Thymus (tissue), 11 donors: ENCODE measurements at regions not wholly inside any gene's neighbourhood (a gene's known extent, or its start where the extent isn't known, plus 50 kb on each side); places are given as distances from the start of the nearest gene placed in this dataset.

ENCODE experiments used
- DNase-seq, 9 donors: peaks; one replicate each; pipeline ENCODE4 v3.0.0-alpha.2; 2013; ENCODE audit warnings: low spot score in 9 of 9, low read depth in 6 of 9, missing footprints in 1 of 9
- H3K27ac ChIP-seq, 2 donors: one replicate each; pipeline ENCODE4 v1.5.1; 2013; ENCODE audit warnings: control low read depth in 1 of 2, low read depth in 1 of 2, low read length in 1 of 2, mild to moderate bottlenecking in 1 of 2, moderate library complexity in 1 of 2
- H3K27me3 ChIP-seq, 2 donors: one replicate each; pipeline ENCODE4 v1.5.1; 2013; ENCODE audit warnings: low read length in 1 of 2; ENCODE audit not compliant: control insufficient read depth in 2 of 2, insufficient read depth in 1 of 2
- H3K36me3 ChIP-seq, 2 donors: one replicate each; pipeline ENCODE4 v1.5.1; 2013; ENCODE audit warnings: low read length in 1 of 2, mild to moderate bottlenecking in 1 of 2, moderate library complexity in 1 of 2; ENCODE audit not compliant: control insufficient read depth in 2 of 2, insufficient read depth in 2 of 2
- H3K4me1 ChIP-seq, 2 donors: one replicate each; pipeline ENCODE4 v1.5.1; 2013; ENCODE audit warnings: low read length in 2 of 2; ENCODE audit not compliant: control insufficient read depth in 2 of 2, insufficient read depth in 2 of 2
- H3K4me3 ChIP-seq, 2 donors: one replicate each; pipeline ENCODE4 v1.5.1; 2013; ENCODE audit warnings: low read length in 2 of 2, control low read depth in 1 of 2, mild to moderate bottlenecking in 1 of 2
- H3K9me3 ChIP-seq, 2 donors: one replicate each; pipeline ENCODE4 v1.5.1; 2013; ENCODE audit warnings: low read length in 1 of 2, mild to moderate bottlenecking in 1 of 2; ENCODE audit not compliant: control insufficient read depth in 2 of 2, insufficient read depth in 1 of 2
- WGBS: extraction: QIAGEN DNeasy Blood & Tissue Kit; methylation state at CpG from one replicate; pipeline ENCODE4 v1.1.7; 2013; 5-methylcytosine and 5-hydroxymethylcytosine counted together
- donor health status: healthy.

- Histone ChIP-seq H3K36me3 (no peaks in the 10 kb centered on the region), H3K4me1 (no peaks in the 10 kb centered on the region), H3K9me3 (no peaks in the 10 kb centered on the region), H3K27ac (no peak overlapping the region), H3K4me3 (no peak overlapping the region), H3K27me3 (peaks cover 0 to 2% of the 10 kb centered on the region in 2 donors)
- DNase-seq: no peak
These were observed 349.5 kb upstream of the NFE2L3 start for GRCh38 chr7:25802473-25802872.

- no peak for DNase-seq
- 89% methylated on average over 11 of the region's 11 CpGs for WGBS
- H3K4me1 ChIP-seq: no peaks in the 10 kb centered on the region
- H3K27me3 ChIP-seq: peaks cover 0 to 2% of the 10 kb centered on the region in 2 donors
- no peak overlapping the region for H3K4me3 ChIP-seq
- no peaks in the 10 kb centered on the region for H3K9me3 ChIP-seq
- H3K36me3 ChIP-seq: no peaks in the 10 kb centered on the region
- no peak overlapping the region for H3K27ac ChIP-seq
These were observed 348.7 kb upstream of the NFE2L3 start for GRCh38 chr7:25803117-25803887.

GRCh38 chr7:25804154-25804553, 347.8 kb upstream of the NFE2L3 start:
- H3K4me1 ChIP-seq: no peaks in the 10 kb centered on the region
- no peak overlapping the region for H3K27ac ChIP-seq
- 93% methylated on average over 4 of the region's 4 CpGs for WGBS
- no peak for DNase-seq
- no peak overlapping the region for H3K4me3 ChIP-seq
- no peaks in the 10 kb centered on the region for H3K36me3 ChIP-seq
- H3K27me3 ChIP-seq: peaks cover 0 to 2% of the 10 kb centered on the region in 2 donors
- no peaks in the 10 kb centered on the region for H3K9me3 ChIP-seq

GRCh38 chr7:25805027-25805687, 346.8 kb upstream of the NFE2L3 start:
- Histone ChIP-seq H3K4me1 (no peaks in the 10 kb centered on the region), H3K27ac (no peak overlapping the region), H3K27me3 (peaks cover 0 to 2% of the 10 kb centered on the region in 2 donors), H3K36me3 (no peaks in the 10 kb centered on the region), H3K4me3 (no peak overlapping the region), H3K9me3 (no peaks in the 10 kb centered on the region)
- WGBS: 94% methylated on average over 4 of the region's 4 CpGs
- DNase-seq: no peak

GRCh38 chr7:25807086-25807611, 344.8 kb upstream of the NFE2L3 start:
- Histone ChIP-seq H3K27me3 (peaks cover 0 to 2% of the 10 kb centered on the region in 2 donors), H3K9me3 (no peaks in the 10 kb centered on the region), H3K27ac (no peak overlapping the region), H3K4me3 (no peak overlapping the region), H3K36me3 (no peaks in the 10 kb centered on the region), H3K4me1 (no peaks in the 10 kb centered on the region)
- DNase-seq: no peak
- 64% methylated on average over 1 of the region's 1 CpG for WGBS

- no peak for DNase-seq
- 94% methylated on average over 5 of the region's 5 CpGs for WGBS
- no peaks in the 10 kb centered on the region for H3K36me3 ChIP-seq
These were observed 342.6 kb upstream of the NFE2L3 start for GRCh38 chr7:25809441-25809840.

GRCh38 chr7:25812086-25812850, 339.7 kb upstream of the NFE2L3 start:
- no peak for DNase-seq
- no peaks in the 10 kb centered on the region for H3K9me3 ChIP-seq
- no peaks in the 10 kb centered on the region for H3K4me1 ChIP-seq
- H3K4me3 ChIP-seq: no peak overlapping the region
- H3K36me3 ChIP-seq: no peaks in the 10 kb centered on the region
- 95% methylated on average over 9 of the region's 9 CpGs for WGBS
- no peaks in the 10 kb centered on the region for H3K27me3 ChIP-seq
- H3K27ac ChIP-seq: no peak overlapping the region

More at GRCh38 chr7:25809441-25809840, 342.6 kb upstream of the NFE2L3 start:
- peaks cover 0 to 2% of the 10 kb centered on the region in 2 donors for H3K27me3 ChIP-seq
- no peak overlapping the region for H3K27ac ChIP-seq
- no peaks in the 10 kb centered on the region for H3K9me3 ChIP-seq
- H3K4me1 ChIP-seq: no peaks in the 10 kb centered on the region
- no peak overlapping the region for H3K4me3 ChIP-seq

- H3K27me3 ChIP-seq: no peaks in the 10 kb centered on the region
- no peak overlapping the region for H3K27ac ChIP-seq
- no peak for DNase-seq
- no peaks in the 10 kb centered on the region for H3K9me3 ChIP-seq
- H3K4me3 ChIP-seq: no peak overlapping the region
- no peaks in the 10 kb centered on the region for H3K4me1 ChIP-seq
- WGBS: 95% methylated on average over 6 of the region's 6 CpGs
- no peaks in the 10 kb centered on the region for H3K36me3 ChIP-seq
These were observed 338.6 kb upstream of the NFE2L3 start for GRCh38 chr7:25813381-25813780.

GRCh38 chr7:25815711-25816110, 336.3 kb upstream of the NFE2L3 start:
- no peaks in the 10 kb centered on the region for H3K4me1 ChIP-seq
- no peak overlapping the region for H3K4me3 ChIP-seq
- no peak for DNase-seq
- 89% methylated on average over 2 of the region's 2 CpGs for WGBS
- no peaks in the 10 kb centered on the region for H3K9me3 ChIP-seq
- no peaks in the 10 kb centered on the region for H3K36me3 ChIP-seq
- no peak overlapping the region for H3K27ac ChIP-seq
- H3K27me3 ChIP-seq: no peaks in the 10 kb centered on the region
